Lung (tissue), 11 donors: ENCODE measurements at regions not wholly inside any gene's neighbourhood (a gene's known extent, or its start where the extent isn't known, plus 50 kb on each side); places are given as distances from the start of the nearest gene placed in this dataset.

Experiments used
- ATAC-seq: fragments of 200-7000 bp; cut with Tn5 transposase; one replicate; pipeline ENCODE4 v1.9.1; 2020; ENCODE audit warnings: moderate number of reproducible peaks; ENCODE audit not compliant: insufficient read depth, low FRiP score
- DNase-seq, 3 donors: peaks; one replicate each; pipeline ENCODE4 v3.0.0-alpha.2; 2013 to 2017
- H3K27ac ChIP-seq, 2 donors: one replicate each; pipeline ENCODE4 v1.5.1; 2013; ENCODE audit warnings: mild to moderate bottlenecking in 2 of 2, moderate library complexity in 2 of 2, control low read depth in 1 of 2, inconsistent platforms in 1 of 2, low read depth in 1 of 2, low read length in 1 of 2
- H3K27me3 ChIP-seq, 3 donors: one replicate each; pipeline ENCODE4 v1.5.1; 2013; ENCODE audit warnings: low read length in 2 of 3; ENCODE audit not compliant: control insufficient read depth in 3 of 3, insufficient read depth in 3 of 3
- H3K36me3 ChIP-seq, 4 donors: one replicate each; pipeline ENCODE4 v1.5.1; 2013; ENCODE audit warnings: low read length in 4 of 4, mild to moderate bottlenecking in 1 of 4, moderate library complexity in 1 of 4; ENCODE audit not compliant: control insufficient read depth in 4 of 4, insufficient read depth in 4 of 4
- H3K4me1 ChIP-seq, 5 donors: one replicate each; pipeline ENCODE4 v1.5.1; 2013; ENCODE audit warnings: low read length in 5 of 5, mild to moderate bottlenecking in 2 of 5, moderate library complexity in 1 of 5; ENCODE audit not compliant: control insufficient read depth in 5 of 5, insufficient read depth in 5 of 5
- H3K4me3 ChIP-seq: one replicate; pipeline ENCODE4 v1.5.1; 2013; ENCODE audit warnings: mild to moderate bottlenecking, control low read depth, moderate library complexity
- H3K9ac ChIP-seq, 2 donors: one replicate each; pipeline ENCODE4 v1.5.1; 2013; ENCODE audit warnings: low read length in 2 of 2, control low read depth in 1 of 2; ENCODE audit not compliant: insufficient read depth in 1 of 2
- H3K9me3 ChIP-seq, 4 donors: one replicate each; pipeline ENCODE4 v1.5.1; 2013; ENCODE audit warnings: low read length in 3 of 4, mild to moderate bottlenecking in 1 of 4, moderate library complexity in 1 of 4; ENCODE audit not compliant: control insufficient read depth in 4 of 4, insufficient read depth in 3 of 4
- WGBS, 2 donors: extraction: QIAGEN DNeasy Blood & Tissue Kit; methylation state at CpG; one replicate each; pipeline ENCODE4 v1.1.7; 2013; 5-methylcytosine and 5-hydroxymethylcytosine counted together
- TF ChIP-seq, protein P1 (sequence below): IDR thresholded peaks from 2 replicates; pipeline ENCODE4 v1.5.1; 2012; ENCODE audit warnings: mild to moderate bottlenecking; ENCODE audit errors: control extremely low read depth, extremely low read depth
- donor health status: control.
- donor health status: control.
- donor health status: Bipolar disorder and iron deficiency.
- donor health status: healthy.
- donor health status: DM: yes; HTN: yes; CAD: no.

DNA sequence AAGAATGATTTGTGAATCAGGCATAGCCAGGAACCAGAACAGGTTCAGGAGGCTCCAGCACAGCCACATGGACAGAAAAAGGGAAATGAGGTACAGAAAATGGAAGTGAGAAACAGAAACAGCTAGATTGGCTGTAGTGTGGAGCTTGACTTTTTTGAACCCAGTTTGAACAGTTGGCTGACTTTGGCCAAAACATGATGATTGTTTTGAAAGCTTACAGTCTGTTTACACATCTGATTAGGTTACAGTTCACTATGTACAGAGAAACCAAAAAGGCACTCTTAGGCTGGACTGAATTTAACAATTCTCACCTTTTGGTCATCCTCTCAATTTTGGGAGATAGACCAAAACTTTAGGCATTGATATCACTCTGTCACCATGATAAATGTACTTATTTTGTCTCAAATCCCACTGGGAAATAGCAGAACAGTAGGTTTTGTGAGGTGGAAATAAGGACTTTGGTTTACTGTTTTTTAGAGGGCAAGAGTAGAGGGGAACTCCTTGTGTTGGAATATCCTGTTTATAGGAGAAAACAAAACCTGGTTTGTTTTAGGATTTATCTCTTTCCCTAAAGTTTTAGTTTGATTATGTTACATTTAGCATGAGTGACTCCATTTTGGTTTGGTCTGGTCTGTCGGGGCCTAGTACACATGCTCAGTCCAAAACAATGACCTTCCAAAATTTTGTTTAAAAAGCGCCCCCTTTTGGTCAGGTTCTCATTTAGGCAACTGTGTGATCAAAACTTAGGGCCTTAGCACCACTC lies 123.1 kb downstream of the OLIG3 start:
- TF ChIP-seq, protein P1, sequence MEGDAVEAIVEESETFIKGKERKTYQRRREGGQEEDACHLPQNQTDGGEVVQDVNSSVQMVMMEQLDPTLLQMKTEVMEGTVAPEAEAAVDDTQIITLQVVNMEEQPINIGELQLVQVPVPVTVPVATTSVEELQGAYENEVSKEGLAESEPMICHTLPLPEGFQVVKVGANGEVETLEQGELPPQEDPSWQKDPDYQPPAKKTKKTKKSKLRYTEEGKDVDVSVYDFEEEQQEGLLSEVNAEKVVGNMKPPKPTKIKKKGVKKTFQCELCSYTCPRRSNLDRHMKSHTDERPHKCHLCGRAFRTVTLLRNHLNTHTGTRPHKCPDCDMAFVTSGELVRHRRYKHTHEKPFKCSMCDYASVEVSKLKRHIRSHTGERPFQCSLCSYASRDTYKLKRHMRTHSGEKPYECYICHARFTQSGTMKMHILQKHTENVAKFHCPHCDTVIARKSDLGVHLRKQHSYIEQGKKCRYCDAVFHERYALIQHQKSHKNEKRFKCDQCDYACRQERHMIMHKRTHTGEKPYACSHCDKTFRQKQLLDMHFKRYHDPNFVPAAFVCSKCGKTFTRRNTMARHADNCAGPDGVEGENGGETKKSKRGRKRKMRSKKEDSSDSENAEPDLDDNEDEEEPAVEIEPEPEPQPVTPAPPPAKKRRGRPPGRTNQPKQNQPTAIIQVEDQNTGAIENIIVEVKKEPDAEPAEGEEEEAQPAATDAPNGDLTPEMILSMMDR: no peak
- DNase-seq (no peak), ATAC-seq (no peak)
- H3K27me3 ChIP-seq: no peaks in the 10 kb centered on the region
- no peaks in the 10 kb centered on the region for H3K36me3 ChIP-seq
- H3K9ac ChIP-seq: no peak overlapping the region
- H3K4me3 ChIP-seq: no peak overlapping the region
- WGBS, 2 donors: 82 to 86% methylated on average over 2 of the region's 2 CpGs
- no peaks in the 10 kb centered on the region for H3K9me3 ChIP-seq
- no peak overlapping the region for H3K27ac ChIP-seq
- H3K4me1 ChIP-seq: no peaks in the 10 kb centered on the region

DNA sequence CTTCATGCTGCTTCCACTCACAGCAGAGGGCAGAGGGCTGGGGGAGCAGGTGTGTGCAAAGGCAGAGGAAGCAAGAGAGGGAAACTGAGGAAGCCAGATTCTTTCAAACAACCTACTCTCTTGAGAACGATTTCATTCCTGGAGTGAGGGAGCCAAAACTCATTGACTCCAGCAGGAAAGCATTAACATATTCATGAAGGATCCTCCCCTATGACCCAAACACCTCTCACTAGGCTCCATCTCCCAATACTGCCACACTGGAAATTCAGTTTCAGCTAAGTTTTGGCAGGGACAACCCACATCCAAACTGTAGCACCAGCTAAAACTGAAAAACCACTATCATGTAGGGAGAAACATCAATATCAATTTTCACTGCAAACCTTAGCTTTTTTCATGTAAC lies 125.1 kb downstream of the OLIG3 start:
- no peak overlapping the region for H3K27ac ChIP-seq
- 50 to 62% methylated on average over 1 of the region's 1 CpG for WGBS, 2 donors
- DNase-seq (no peak), ATAC-seq (no peak)
- H3K4me1 ChIP-seq: no peaks in the 10 kb centered on the region
- H3K36me3 ChIP-seq: no peaks in the 10 kb centered on the region
- no peak overlapping the region for H3K4me3 ChIP-seq
- no peak overlapping the region for H3K9ac ChIP-seq
- H3K9me3 ChIP-seq: no peaks in the 10 kb centered on the region
- TF ChIP-seq, protein P1: no peak
- H3K27me3 ChIP-seq: no peaks in the 10 kb centered on the region

DNA sequence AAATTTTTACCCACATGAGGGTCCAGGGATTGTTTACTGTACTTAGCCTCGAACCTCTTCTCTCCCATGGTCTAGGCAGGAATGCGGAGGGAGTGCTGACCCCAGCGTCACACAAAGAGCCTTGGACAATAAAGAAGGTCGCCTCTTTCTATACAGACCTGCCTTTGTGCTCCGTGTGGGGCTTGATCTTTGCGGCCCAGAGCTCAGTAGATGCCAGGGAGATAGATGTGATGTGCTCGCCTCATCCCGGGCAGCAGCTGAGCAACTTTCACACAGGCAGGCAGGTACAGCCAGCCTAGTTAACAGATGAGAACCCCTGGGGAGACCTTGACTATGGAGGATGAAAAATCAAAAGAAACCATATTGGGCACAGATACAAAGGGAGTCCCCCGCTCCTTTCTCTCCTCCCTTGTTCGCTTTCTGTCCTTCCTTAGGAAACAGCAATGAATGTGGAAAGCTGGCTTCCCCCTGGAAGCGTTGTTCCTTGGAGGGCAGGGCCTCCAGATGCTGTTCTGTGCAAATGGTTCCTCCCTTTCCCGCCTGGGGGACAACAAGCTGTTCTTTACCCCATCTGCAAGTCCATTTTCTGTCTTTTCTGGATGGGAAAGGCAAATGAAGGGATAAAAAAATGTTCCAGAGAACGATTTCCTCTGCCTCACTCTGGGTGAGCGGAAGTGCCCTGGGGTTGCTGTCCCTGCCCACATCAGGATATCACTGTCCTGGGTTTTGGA lies 128.3 kb downstream of the OLIG3 start:
- no peak overlapping the region for H3K9ac ChIP-seq
- no peaks in the 10 kb centered on the region for H3K4me1 ChIP-seq
- no peak overlapping the region for H3K27ac ChIP-seq
- TF ChIP-seq, protein P1: no peak
- no peak overlapping the region for H3K4me3 ChIP-seq
- H3K9me3 ChIP-seq: no peaks in the 10 kb centered on the region
- DNase-seq: no peak
- 80 to 86% methylated on average over 14 of the region's 14 CpGs for WGBS, 2 donors
- H3K27me3 ChIP-seq: no peaks in the 10 kb centered on the region
- no peak for ATAC-seq
- no peaks in the 10 kb centered on the region for H3K36me3 ChIP-seq
